GM21423 (cell line): ENCODE measurements at regions not wholly inside any gene's neighbourhood (a gene's known extent, or its start where the extent isn't known, plus 50 kb on each side); places are given as distances from the start of the nearest gene placed in this dataset.
"Not testable (repeated sequence)": the region's sequence is repeated elsewhere in the genome, so short reads cannot be mapped to it uniquely, and the experiment has no call there.

Experiments
- ATAC-seq: cut with Tn5 transposase; IDR thresholded peaks from one replicate; pipeline ENCODE4 v1.9.1; 2021; ENCODE audit warnings: mild to moderate bottlenecking, moderate library complexity; ENCODE audit not compliant: unreplicated experiment

DNA sequence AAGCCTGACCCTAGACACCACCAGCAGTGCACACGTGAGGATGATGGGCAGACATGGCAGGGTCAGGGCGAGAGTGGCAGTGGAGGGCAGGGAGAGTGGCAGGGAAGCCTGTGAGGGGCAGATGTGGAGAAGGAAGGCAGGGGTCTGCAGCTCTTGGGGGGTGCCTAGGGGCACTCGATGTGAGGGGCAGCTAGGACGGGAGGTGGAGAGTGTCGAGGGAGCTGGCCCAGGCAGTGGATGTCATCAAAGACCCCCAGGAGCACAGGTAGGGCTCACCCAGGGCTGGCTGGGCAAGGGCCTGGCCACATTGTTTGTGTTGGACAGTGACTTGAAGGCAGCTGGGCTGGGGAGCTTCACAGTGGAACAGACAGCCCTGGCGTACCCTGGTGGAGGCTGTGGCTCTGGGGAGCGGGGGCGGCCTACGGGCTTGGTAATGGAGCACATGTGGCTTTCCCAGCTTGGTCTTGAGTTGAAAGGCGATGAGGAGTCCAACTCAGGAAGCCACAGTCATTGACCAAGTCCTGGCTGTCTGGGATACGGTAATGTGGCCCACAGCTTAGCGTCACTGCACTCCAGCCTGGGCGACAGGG lies 87.1 kb downstream of the RTP5 start:
- no peak for ATAC-seq

DNA sequence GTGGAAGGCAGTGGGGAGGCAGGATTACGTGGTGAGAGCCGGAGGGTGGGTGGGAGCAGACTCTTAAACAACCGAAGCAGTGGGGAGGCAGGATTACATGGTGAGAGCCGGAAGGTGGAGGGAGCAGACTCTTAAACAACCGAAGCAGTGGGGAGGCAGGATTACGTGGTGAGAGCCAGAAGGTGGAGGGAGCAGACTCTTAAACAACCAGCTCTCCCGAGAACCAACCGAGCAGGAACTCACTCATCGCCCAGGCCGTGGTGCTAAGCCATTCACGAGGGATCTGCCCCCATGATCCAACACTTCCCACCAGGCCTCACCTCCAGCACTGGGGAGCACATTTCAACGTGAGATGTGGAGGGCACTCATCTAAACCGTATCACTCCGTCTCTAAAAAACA lies 87.7 kb downstream of the RTP5 start:
- ATAC-seq: no peak

DNA sequence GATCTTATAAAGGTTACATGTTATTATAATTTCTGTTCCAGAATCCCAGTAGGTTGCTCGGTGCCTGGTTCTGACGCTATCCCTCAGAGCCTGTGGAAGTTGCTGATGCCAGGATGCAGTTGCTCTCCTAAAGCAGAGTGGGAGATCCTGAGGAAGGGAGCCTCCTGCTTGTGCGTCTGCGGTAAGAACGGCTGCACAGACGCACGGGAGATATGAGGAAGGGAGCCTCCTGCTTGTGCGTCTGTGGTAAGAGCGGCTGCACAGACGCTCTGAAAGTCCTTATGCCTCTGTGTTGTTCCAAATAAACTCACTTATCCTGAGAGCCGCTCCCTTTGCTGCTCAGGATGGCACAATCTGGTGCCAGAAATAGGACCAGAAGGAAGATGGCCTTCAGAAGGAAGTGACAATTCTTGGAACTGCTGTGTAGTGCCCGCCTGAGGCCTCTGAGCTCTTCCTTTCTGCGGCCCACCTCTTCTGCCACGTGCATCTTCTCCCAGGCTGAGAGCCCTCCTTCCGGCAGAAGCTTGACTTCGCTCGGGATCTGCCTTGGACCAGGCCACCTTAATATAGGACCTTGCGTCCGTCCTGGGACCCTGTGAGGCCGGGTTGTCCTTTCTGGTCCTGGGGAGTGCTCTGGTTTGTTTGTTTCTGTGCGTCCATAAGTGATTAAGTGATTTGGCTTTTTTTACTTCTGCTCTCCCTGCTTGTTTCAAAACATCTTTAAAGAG lies 89.5 kb downstream of the RTP5 start:
- ATAC-seq: no peak

DNA sequence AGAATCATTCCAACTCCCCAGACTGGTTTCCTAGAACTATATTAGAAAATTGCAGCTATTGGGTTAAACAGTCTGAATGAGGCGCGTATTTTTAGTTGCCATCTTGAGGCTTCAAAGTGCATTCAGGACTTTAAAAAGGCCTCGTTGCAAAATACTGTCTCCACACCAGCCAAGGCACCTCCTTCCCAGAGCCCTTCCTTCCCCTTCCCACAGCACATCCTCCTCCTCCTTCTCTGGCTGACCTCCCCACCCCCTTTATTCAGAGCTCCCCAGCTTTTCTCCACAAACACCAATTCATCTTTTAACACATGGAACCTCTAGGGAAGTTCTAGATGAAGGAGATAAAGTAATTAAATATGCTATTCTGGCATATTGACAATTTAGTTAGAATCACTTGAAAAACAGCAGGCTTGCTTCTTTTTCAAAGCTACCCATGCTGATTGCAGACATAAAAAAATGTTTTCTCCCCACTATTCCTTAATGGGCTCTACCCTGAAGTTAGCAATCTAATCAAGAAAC lies 90.3 kb downstream of the RTP5 start:
- ATAC-seq: no peak

DNA sequence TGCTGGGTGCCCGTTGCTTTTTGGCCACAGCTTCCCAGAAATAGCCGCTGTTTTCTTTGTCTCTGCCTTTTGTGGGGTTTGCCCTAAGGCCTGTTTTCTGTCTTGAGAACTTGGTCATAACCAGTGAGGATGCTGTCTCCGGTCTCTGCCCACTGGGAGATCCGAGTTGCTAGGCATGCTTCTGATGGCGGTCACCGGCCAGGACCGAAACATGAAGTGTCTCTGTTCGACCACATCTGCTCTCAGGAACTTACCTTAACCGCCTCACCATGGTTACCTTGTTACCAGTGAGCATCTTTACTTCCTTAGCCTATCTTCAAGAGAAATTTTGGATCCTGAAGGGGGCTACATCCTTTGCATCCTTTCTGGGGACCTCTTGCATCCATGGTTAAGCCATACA lies 91.9 kb downstream of the RTP5 start:
- no peak for ATAC-seq

DNA sequence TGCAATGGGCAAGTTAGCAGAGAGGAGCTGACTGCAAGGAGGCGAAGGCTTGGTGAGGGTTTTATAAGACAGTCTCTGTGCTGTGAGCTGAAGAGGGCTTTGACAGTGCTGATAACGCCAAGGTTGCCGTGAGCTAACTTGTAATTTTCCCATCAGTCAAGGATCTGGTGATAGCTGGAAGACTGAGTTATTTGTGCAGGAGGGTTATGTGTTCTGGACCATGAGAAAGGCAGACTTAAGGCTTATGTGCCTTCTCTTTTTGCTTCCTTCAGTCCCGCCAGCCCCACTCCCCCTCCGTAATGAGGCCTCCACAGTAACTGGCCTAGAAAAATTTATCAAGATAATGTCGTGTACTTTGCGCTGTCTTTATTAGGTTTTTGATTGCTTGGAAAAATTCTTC lies 94.6 kb downstream of the RTP5 start:
- no peak for ATAC-seq

DNA sequence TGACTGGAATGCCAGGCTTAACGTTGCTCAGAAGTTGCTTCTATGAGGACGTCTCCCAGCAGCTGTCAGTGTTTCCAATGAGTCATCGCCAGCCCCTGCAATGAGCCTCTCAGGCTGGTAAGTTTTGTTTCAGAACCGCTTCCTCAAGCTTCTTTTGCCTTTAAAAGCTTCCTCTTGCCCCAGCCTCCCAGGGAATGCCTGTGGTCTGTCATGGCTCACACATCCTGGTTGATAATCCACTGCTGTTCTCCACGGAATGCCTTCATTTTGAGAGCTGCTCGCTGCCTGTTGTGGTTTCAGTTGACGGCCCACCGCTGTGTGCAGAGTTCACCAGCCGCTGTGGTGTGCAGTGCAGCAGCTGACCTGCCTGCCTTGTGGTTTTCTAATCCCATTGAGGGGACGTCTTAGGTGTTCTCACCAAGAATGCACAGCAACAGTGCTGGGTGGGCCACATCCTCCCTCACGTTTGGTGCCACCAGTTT lies 96.4 kb downstream of the RTP5 start:
- ATAC-seq: peak; percentile 79

DNA sequence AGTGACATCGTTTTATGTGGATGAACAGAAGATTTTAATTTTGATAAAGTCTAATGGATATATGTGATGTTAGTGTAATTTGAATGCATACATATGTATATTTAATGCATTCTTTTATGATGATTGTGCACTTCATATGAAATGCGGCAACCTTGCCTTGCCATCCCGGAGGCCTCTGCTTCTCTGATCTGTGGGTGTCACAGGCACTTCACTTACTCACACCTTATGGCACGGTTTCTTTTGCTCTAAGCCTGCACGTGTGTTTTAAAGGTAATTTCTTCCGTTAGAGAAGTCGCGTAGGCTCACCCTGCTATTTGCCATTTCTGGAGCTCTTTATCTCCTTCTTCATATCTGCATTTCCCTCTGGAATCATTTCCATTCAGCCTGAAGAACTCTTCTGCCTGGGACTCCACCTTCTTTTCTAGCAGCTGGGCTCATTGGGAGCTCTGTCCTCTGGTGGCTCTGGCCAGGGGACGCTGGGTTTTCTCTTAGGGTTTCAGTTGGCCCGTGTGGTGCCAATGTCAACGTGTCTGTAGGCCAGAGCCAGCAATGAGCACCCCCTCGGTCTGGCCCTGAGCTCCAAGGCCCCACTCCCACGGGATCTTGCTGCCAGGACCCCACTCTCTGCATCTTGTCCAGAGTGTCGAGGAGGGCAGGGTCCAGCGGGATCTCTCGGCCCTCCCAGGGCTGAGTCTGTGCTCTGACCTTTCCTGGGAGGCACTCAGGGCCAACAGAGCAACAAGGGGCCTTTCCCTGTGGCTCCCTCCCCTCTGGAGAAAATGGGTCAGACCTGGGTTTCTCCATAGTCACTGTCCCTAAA lies 97.3 kb downstream of the RTP5 start:
- no peak for ATAC-seq

DNA sequence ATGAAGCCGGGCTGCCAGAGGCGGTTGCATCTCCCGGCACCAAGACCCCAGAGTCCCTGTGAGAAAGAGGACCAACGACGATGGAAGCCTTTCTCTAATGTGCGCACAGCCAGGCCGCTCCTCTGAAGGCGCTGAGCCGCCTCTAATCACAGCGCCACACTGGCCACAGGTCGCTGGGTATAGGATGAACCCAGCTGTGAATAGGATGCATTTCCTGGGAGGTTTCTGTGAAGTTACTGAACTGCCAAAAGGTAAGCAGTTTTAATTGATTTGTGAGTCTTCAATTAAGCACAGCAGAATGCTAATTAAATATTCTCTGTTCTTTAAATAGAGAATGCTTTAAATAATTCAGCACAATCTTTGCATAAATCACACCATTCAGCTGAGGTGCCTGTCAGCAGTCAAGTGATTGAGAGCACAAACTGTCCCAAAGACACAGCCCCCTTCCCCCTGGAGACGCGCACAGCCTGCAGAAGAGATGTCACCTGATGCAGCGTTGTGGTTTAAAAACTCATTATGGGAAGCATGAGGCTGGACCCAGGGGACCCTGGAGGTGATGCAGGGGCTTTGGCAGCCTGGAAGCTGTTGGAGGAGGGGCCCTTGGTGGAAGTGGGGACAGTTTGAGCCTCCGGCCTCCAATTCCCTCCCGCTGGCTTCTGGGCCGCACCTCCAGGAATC lies 98.1 kb downstream of the RTP5 start:
- ATAC-seq: no peak

DNA sequence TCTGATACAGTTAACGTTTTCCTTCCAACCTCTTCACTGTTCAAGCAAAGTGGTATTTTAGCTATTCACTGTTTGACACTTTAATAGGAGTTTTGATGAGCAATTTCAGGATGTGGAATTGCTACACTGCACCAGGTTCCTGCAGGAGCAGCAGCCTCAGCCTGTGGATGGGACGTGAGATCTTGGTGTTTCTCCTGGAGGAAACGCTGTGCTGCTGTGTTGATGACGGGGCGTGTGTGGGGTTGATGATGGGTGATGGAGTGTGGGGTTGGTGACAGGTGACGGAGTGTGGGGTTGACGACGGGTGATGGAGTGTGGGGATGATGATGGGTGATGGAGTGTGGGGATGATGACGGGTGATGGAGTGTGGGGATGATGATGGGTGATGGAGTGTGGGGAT lies 98.9 kb downstream of the RTP5 start:
- no peak for ATAC-seq

DNA sequence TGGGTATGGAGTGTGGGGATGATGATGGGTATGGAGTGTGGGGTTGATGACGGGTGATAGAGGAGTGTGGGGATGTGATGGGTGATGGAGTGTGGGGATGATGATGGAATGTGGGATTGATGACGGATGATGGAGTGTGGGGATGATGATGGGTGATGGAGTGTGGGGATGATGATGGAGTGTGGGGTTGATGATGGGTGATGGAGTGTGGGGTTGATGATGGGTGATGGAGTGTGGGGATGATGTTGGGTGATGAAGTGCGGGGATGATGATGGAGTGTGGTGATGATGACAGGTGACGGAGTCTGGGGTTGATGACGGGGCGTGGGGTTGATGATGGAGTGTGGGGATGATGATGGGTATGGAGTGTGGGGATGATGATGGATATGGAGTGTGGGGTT lies 99.7 kb downstream of the RTP5 start:
- ATAC-seq: not testable (repeated sequence)

DNA sequence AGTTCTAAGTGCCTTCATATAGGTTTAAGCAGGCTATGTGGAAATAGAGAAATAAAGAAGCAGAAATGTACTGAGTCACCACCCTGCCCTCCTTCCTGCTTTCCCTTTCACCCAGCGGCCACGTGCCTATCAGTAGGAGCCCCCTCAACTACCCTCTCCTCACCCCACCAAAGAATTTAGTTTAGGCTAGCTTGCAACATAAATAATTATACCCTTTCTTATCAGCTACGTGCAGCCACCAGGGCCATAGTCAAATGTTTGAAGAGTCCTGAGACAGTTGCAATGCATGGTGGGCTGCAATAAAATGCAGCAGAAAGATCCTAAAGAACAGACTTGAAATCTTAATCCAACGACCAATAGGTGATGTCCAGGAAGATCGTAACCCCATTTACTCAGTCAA lies 101.2 kb downstream of the RTP5 start:
- no peak for ATAC-seq

DNA sequence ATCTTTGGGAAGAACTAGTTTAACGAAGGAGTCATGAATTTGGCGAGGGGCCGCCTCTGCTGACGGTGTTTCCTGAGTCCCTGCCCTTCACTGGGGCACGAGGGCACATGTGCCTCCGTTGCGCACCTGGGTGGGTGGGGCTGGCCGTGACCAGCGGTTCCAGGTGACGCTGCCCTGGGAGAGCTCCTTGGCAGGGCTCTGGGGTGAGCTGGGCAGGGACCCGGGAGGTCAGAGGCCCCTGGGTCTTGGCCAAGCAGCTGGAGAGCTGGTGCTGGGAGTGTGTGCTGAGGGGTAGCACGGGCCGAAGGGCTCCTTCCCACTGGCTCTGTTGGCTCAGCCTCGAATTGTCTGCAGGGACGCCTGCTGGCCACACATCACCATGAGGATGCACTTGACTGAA lies 104.6 kb downstream of the RTP5 start:
- ATAC-seq: no peak

DNA sequence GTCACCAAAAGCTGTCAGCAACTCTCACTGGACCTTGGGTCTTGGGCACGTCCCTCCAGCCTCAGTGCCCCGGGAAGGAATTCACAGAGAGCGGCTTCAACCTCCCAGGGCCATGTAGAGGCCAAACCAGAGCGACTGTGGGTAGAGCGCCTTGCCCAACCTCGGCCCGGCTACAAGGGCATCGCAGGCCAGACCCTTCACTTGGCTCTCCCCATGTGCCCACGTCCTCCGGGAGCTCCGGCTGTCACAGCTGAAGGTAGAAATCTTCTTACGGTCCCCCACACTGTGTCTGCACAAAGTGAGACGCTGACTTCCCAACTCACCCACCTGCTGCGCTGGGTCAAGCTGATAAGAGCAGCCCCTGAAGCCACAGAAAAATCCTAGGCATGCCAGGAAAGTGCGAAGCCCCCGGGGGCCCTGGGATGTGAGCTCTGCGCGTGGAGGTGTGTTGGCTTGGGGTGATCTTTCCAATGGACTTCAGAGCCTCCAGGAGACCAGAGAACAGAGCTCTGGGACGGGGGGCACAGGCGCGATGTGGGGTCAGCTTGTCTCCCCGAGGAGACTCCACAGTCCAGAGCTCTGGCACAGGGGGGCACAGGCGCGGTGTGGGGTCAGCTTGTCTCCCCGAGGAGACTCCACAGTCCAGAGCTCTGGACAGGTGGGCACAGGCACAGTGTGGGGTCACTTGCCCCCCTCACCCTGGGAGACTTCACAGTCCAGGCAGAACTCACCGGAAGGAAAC lies 105.5 kb downstream of the RTP5 start:
- no peak for ATAC-seq

DNA sequence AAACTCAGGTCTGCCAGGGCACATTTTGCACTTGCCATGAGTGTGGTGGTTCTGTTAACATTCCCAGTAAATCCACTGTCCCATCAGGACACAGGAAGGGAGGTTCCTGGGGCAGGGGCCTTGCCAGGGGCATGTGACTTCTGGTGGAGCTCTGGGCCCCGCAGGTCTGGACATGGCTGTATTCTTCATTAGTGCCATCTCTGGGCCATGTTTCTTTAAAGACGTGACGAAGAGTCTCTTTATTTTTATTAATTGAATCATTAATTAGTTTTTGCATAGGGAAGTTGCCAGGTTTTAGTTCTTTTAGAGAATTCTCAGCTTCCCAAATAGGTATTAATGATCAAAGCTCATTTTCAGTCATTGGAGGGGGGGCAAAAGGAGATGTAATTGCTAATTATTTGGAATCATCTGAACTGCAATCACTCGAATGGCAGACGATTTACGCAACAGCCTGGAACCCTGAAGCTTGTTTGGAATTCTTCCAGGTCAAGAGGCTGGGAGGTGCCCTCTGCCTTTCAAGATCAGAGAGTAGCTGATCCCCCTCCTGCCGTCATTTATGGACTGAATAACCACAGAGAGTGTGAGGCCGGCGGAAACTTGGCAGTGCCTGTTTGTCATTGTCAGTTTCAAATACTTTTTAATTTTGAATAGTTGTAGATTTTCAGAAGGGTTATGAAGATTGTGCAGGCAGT lies 106.2 kb downstream of the RTP5 start:
- ATAC-seq: no peak

DNA sequence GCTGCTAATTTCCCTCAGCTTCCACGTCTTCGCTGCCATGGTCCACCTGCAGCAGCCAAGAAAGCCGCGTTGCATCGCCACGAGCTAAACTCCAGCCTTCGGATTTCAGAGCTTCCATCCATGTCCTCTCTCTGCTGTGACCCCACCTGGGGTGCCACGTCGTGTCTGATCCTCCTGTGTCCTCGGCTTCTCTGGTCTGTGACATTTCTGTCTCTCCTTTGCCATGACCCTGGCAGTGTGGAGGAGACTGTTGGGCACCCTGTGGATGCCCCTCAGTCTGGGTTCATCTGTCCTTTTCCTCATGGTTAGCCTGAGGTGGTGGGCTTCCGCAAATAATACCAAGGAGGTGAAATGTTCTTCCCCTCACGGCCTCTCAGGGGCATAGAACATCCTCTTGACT lies 106.8 kb downstream of the RTP5 start:
- no peak for ATAC-seq

DNA sequence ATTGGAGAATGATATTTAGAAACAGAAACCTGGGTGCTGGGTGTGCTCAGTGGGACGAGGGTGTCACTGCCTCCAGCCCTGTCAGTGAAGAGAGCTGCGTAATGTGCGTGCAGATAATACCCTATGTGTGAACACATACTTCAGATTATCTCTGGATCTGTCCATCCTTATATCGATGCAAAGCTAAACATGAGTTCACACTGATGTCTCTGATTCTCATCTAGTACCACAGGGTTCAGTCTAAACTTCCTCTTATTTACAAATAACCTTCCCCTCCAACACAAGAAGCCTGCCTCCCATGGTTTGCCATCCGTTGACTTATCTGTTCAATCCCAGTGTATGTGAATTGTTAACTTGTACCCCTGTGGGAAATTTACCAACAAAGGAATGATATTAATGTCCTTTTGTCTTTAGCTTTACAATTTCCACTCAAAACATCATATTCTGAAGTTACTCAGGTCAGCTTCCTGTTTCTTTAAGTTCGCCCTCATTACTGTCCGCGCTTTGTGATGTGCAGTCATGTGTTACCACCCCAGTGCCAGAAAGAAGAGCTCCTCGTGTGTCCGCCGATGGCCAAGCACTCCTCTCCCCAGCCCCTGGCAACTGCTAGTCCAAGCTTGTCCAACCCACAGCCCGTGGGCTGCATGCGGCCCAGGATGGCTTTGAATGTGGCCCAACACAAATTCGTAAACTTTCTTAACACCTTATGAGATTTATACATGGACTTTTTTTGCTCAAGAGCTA lies 108.2 kb downstream of the RTP5 start:
- no peak for ATAC-seq

DNA sequence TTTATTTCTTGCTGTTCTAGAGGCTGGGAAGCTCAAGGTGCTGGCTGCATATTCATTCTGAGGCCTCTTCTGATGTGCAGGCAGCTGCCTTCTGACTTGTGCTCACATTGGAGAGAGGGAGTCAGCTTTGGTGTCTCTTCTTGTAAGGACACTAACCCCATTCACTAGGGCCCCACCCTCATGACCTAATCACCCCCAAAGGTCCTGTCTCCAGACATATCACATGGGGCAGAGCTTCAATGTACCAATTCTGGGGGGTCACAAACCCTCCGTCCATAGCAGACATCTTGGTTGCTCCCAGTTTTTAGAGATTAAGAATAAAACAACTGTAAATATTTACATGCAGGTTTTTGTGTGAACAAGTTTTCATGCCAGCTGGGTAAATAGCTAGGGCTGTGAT lies 109.1 kb downstream of the RTP5 start:
- ATAC-seq: no peak

DNA sequence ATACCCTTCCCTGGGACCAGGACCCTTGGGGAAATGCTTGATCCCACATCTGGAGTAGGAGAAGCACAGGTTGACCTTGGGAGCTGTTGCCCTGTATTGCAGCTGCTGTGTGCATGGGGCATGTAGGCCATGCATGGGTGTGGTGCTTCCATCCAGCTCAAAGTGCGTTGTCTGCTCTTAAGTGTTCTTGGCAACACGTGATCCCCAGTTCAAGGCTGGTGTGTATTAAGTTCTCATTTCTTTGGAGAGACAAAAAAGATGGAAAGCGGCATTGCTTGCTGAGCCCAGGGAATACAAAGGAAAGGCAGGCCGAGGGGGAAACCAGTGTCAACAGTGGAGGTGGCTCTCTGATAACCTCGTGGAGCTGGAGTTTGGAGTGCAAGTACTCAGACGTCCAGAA lies 110.7 kb downstream of the RTP5 start:
- ATAC-seq: no peak
